Posterior cingulate gyrus (tissue), 11 donors: ENCODE measurements at regions not wholly inside any gene's neighbourhood (a gene's known extent, or its start where the extent isn't known, plus 50 kb on each side); places are given as distances from the start of the nearest gene placed in this dataset.
A peak's percentile ranks its signal among the peaks of the same experiment; 100 is the strongest.
"Not testable (repeated sequence)": the region's sequence is repeated elsewhere in the genome, so short reads cannot be mapped to it uniquely, and the experiment has no call there.

Experiments
- DNase-seq, 10 donors: peaks; one replicate each; pipeline versions ENCODE4 v3.0.0 to v3.0.0-alpha.2; 2020 to 2021; ENCODE audit warnings: mixed read lengths in 3 of 10
- intact Hi-C: fragments of 100-400 bp; cut with DNase I; formaldehyde crosslinking; loops from one replicate; pipeline ENCODE4 v1.15.1; 2023

DNA sequence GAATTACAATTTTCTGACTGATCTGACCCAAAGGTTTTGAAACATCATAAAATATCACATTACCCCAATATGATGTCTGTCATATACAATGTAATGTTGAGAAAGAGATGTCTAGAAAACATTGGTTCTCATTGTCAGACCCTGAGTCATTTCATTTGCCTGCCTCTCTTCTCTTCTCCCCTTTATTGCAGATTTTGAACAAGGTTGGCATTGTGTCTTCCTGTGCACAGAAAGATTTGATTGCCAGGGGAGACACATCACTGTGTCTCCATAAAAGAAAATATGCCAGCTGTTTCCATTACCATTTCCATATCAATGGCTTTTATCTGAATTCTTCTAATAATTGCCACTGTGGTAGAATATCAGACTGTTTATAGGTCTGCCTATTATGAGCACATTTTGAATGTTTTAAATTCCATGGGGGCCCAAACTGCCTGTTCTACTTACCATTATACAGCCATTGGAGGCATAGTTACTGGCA is 65.6 kb downstream of the IFI44 start:
- intact Hi-C loops = no loop called here
- DNase-seq = no peak

DNA sequence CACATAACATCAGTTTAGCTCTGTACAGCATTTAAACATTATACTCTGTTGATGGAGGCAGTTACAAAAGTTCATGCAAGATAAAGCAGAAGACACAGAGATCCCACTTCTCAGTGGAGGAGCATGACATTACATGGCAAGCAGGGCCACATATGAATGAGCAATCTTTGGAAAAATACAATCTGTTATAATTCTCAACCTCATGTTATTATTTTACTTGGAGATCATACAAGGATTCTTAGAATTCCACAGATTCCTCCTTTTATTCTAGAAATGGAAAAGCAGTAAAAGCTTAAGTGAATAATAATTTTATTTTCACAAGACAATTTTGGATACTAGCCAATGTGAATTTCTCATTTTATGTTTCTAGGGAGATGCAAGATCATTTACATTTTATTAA is 66.6 kb downstream of the IFI44 start:
- intact Hi-C loops = no loop called here
- no peak for DNase-seq

DNA sequence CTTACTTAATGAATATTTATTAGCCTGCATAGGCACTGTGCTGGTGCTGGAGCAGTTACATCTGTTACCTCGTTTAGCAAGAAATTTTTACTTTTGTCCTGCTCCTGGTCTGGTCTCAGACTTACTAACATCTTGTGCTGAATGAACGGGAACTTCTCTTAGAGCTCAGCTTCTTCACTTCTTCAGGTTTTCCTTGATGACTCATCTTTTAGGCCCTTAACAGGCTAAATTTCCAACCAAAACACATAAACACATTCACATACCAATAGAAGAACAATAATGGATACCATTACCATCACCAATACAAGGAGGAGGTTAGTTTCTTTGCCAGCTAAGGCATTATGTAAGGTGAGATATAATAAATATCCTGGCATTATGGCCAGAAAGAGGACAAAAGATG is 68.9 kb downstream of the IFI44 start:
- no peak for DNase-seq
- intact Hi-C loops = no loop called here

DNA sequence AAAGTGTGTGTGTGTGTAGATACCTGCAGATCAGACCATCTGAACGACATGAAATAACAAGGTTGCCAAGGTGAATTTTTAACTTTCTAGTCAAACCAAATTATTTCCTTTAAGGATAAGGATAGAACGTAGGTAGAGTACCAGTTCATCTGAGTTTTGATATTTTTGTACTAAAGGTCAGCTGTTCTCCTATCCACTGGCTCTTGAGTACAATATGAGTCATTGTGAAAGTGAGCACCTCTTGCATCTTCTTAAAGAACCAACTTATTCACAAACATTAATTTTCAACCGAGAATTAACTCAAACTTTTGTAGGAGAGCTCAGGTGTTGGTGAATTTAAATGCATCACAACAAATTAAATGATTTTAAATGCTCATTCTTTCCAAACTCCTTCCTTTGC is 71.5 kb downstream of the IFI44 start:
- DNase-seq = no peak
- intact Hi-C loops = no loop called here

DNA sequence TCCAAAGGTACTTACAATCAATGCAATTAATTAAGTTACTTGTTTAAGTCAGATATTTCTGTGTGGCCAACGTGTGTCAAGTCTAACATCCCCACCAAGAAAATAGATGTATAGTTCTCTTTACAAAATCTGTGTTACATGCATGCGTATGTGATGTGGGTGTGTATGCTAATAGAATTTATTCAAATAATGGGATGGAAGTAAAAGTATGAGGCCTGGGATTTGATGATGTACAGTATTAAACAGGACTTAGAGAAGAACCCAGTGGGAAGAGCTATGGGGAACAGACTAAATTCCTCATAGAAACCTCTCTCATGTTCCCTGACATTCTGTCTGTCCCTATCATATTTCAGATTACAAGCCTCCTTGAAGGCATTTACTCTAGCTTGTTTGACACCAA is 72.5 kb downstream of the IFI44 start:
- no peak for DNase-seq
- intact Hi-C loops = no loop called here

DNA sequence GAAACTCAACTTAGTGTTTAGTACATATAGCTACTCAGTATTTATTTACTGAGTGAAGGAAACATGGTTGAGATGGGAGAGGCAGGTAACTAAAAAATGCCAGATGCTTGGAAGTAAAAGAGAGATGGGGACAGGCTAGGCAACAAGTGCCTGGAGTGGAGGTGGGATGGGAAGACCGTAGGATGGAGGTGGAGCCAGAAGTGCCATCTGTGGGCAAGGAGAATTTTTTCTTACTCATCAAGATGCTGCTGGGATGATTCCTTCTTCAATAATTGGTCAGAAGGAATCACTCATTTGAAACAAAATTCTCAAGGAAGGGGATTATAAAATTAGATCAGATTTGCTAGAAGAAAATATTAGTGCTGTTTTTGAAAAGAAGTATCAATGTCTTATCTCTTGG is 72.9 kb downstream of the IFI44 start:
- DNase-seq = no peak
- intact Hi-C loops = no loop called here

DNA sequence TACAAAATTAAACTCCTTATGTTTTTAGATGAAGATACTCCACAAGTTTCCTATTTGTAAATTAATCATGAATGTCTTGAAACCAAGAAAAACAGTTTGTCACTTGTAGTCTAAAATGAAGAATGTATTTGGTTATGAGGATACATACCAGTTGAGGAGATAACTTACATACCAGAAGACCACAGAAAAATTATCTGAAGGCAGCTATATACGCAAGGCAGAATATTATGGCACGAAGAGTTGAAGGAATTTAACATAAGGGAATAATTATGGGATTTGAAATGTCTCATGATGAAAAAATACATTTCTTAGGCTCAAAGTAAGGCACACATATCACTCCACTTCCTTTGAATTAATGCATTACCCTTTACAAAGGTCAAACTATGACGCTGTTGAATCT is 73.3 kb downstream of the IFI44 start:
- intact Hi-C loops = no loop called here
- DNase-seq = no peak

DNA sequence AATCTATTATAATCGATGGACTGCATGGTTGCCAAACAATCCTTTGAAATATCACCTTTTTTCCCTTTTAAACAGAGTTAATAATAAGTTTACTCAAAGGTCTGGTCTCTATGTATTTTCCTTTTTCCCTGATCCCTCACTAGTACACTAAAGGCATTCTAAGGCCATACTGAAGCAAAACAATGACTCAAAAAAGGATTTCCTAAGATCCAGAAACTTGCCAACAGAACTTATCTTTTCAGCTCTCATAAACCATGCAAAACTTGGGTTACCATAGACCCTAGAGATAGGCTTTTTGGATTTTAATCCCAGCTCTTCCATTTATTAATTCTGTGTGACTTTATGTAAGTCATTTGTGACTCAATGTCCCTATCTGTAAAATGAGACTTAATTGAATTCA is 77.1 kb downstream of the IFI44 start:
- no peak for DNase-seq
- intact Hi-C loops = no loop called here

DNA sequence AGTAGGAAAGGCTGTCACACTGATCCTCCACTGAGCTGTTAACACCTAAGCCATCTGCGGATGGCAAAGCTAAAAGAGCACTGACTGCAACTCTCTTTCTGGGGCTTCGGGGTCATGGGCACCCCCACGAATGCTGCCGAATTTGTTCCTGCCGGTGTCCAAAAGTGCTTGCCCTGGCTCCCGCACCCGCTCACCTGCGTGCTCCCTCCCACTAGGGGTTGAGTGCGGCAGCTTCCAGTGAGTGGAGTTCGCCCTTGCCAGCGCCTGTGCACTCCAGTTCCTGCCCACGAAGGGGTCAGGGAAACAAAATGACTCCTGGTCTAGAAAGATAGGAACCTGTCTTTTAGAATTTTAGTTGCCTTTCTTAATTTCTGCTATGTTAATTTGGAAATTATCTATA is 78.7 kb downstream of the IFI44 start:
- intact Hi-C loops = no loop called here
- DNase-seq = peak in 2 of 10 donors; percentile 41 to 60

DNA sequence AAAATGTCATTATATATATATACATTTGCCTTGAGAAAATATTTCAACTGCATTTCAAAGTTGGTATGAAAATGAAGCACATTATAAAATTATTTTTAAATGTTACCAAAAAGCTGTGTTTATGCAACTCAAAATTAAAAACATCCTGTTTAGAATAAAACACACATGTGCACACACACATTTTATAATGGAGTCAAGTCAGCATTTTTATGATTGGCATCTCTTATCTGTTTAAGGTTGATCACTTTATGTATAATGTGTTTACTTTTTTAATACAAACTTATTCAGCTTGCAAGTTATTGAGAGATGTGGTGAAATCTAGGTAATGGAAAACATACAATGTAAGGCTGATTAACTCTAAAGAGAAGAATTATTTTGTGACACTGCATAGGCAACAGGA is 80.4 kb downstream of the IFI44 start:
- intact Hi-C loops = no loop called here
- no peak for DNase-seq

DNA sequence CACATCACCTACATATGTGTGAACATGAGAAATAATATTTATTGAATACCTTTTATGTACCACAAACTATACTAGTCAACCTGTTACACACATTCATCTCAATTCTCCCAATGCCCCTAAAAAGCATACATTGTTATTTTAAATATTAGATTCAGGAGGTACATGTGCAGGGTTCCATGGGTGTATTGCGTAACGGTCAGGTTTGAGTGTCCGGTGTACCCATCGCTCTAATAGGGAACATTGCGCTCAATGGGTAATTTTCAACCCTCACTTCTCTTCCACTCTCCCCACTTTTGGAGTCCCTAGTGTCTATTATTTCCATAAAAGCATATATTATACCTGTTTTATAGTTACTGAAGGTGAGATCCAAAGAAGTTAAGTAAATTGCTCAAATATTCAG is 82.0 kb downstream of the IFI44 start:
- no peak for DNase-seq
- intact Hi-C loops = no loop called here

DNA sequence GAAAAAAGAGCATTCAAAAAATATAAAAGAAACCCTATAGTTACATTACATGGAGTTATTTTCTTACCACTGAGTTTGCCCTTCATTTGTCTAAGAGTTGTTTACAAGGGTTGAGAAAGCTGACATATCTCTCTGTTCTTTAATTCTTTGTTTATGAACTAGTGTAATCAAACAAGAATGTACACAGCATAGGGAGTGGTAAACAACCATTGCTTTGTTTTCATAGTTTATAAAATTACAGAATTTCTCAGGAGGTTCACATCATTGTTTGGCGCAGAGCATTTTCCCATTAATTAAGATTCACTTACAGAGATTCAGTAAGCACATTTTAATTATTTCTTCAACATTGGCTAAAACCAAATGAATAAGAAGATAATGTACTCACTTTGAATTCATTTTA is 87.6 kb downstream of the IFI44 start:
- intact Hi-C loops = no loop called here

DNA sequence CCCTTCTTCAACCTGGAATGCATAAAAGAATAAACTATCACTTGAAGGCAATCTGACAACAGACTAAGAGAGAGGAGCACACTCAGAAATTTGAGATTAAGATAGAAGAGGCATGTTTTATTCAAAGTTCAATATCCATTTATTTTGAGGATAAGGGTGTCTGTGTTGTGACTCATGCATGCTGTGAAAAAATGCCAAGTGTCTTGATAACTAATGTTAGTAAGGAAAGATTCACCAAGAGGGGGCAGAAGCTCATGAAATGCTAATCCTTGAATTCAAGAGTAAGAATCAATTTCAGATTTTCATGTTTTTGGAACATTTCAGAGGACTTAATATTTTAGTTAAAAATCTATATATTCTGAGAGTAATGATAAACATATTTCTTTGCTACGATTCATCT is 94.0 kb downstream of the IFI44 start:
- intact Hi-C loops = no loop called here
- DNase-seq = no peak

More for the DNA sequence above, 87.6 kb downstream of the IFI44 start:
- DNase-seq = no peak

DNA sequence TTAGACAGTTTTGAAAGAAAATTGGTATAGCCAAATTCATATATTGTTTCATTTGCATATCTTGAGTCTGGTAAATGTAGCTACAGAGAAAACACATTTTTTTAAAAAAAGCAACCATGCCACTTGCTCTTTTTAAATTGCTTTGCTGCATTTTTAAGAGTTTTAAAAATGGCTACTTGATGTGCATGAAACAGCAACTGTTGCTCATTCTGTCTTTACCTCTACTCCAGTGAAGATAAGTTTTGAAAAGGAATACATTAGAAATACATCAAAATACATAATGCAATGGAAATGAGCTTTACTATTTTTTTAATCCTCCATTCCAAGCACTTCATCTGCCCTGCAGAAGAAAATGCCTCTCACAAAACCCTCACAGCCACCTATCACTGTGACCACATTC is 95.5 kb downstream of the IFI44 start:
- no peak for DNase-seq
- intact Hi-C loops = no loop called here

DNA sequence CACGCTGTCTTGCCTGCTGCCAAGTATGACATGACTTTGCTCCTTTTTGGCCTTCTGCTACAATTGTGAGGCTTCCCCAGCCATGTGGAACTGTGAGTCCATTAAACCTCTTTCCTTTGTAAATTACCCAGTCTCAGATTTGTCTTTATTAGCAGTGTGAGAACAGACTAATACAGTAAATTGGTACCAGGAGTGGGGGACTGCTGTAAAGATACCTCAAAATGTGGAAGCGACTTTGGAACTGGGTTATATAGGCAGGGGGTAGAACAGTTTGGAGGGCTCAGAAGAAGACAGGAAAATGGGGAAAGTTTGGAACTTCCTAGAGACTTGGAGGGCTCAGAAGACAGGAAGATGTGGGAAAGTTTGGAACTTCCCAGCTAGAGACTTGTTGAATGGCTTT is 104.0 kb downstream of the IFI44 start:
- DNase-seq, intact Hi-C loops: not testable (repeated sequence)

DNA sequence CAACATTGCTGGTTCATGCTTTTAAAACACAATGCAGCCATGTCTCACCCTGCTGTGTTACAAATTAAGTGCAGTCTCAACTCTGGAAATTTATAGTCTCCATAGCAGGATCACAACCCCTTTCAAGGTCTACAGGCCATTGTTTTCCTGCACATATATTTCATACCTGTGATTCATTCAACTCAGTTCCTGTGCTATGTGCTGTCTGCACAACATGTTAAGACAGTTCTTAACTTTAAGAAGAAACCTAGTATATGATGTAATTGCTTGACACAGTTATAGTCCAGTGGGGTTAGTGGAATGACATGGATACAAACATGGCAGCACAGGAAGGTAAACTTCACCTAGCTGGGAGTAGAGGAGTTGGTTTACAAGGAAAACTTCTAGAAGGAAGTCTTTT is 106.4 kb downstream of the IFI44 start:
- no peak for DNase-seq
- intact Hi-C loops = no loop called here

DNA sequence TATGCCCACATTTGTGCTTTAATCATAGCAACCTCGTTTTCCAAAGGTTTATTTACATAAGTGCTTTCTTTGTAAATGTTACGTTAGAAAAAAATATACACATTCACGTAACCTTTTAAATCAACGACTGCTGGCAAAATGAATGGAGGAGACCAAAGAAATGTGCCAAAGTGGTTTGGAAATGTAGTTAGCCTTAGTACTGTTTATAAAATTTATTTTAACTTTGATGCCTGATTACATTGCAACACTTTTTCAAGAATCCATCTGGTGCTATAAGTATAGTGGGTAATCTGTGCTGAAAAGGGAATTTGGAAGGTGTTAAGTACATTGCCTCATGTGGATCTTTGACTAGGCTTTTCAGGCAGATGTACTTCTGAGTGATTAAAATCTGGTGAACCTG is 108.9 kb downstream of the IFI44 start:
- no peak for DNase-seq

DNA sequence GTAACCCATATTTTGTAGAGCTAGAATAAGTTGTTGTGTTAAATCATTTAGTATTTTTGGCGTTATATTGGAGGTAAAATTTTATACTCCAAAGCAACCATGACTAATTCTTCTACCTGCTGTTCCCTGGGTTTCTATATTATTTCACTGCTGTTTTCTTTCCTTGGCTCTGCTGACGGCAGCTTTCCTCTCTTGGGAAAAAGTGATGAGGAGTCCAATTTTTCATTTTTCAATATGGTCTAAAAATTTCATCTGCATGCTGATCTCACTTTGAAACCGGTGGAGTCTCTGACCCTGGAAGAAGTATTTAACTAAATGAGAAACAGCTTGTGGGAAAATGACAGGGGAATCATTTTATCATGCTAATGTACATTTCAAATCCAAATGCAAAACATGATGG is 110.2 kb downstream of the IFI44 start:
- intact Hi-C loops = no loop called here
- no peak for DNase-seq

More for the DNA sequence above, 108.9 kb downstream of the IFI44 start:
- intact Hi-C loops = no loop called here

DNA sequence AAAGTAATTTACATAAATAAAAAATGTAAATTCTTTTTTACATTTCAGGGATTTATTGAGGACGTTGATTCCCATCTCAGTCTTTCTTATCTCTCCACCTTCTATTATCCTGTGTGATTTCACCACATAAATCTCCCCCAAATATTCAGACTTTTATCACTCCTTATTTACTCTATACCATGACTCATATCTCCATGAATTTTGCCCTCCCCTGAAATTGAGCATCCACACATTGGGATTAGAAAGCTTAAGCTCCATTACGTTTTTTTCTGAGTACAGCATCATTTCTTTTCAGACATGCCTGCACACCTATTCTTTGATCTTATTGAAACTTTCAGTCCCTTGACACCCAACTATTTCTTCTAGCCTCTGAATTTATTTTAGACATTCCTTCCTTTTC is 111.2 kb downstream of the IFI44 start:
- no peak for DNase-seq
- intact Hi-C loops = no loop called here

DNA sequence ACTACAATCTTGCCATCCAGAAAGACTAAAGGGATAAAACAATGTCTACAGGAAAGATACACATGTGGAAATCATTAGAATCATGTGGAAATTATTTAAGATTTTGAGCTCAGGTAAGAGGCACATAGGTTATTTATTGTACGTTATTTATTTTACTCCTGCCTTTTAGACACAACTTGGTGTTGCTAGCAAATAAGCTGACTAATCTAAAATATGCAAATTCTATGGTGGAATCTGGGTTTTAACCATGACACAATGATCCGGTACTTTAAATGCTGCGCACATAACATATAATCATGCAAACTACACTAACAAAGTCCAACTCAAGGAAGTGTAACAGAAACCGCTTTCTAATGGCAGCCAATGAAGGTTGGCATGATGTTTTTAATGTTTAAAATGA is 112.5 kb downstream of the IFI44 start:
- DNase-seq = no peak
- intact Hi-C loops = no loop called here

DNA sequence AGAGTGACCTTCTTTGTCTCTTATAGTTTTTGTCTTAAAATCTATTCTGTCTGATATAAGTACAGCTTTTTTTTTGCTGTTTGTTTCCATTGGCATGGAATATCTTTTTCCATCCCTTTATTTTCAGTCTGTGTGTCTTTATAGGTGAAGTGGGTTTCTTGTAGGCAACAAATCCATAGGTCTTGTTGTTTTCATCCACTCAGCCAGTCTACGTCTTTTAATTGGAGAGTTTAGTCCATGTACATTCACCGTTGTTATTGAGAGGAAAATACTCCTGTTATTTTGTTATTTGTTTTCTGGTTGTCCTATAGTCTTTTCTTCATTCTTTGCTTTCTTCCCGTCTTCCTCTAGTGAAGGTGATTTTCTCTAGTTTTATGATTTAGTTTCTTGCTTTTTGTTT is 115.9 kb downstream of the IFI44 start:
- intact Hi-C loops = no loop called here
- no peak for DNase-seq

DNA sequence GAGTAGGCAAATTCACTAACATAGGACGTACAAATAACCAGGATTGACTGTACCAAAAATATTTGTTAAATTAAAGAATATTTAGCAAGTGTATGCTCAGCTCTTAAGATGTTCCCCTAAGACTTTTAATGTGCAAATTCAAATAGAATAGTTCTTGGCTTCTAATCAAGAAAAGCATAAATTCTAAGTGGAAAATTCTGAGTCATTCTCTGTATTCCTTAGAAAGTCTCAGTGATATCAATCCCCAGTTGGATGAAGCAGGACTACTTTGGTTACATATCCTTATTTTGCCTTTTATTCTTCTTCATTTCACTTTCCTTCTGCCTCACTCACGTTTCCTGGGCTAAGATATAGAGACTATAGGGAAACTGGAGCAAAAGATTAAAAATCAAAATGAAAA is 130.2 kb downstream of the IFI44 start:
- DNase-seq = no peak
- intact Hi-C loops = no loop called here

DNA sequence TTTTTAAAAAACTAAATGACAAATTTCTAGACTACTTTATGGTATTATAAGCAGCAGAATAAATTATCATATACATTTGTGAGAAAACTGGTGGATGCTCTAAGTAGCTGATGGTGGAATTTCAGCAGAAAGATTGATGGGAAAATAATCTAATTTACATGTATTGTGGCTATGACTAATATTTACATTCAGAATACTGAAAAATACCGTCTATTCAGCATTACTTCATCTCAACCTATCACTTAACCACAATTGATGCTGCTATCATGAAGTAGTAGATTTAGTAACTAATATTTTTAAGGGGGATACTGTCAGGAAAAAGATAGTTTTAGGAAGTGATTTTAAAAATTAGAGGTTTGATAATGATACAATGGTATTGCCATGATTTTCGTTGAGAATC is 137.9 kb downstream of the IFI44 start:
- intact Hi-C loops = no loop called here

DNA sequence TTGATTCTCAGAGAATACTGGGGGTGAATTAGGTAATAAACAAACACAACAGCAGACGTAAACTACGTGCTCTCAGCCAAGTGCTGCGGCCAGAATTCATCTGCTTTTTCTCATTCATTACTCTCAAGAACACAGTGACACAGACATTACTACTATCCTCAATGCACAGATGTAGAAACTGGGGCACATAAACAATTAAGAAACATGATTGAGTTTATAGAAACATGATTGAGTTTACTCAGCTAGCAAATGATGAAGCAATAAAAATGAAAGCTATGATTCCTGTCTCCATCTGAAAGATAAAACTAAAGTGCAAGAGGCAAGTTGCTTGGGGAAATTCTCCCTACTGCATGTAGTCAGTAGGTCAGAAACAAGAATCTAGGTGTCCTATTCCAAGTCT is 140.5 kb downstream of the IFI44 start:
- intact Hi-C loops = no loop called here
- DNase-seq = no peak

More for the DNA sequence above, 137.9 kb downstream of the IFI44 start:
- DNase-seq = no peak
